Endodermal cell (in vitro differentiated cells): ENCODE measurements at regions not wholly inside any gene's neighbourhood (a gene's known extent, or its start where the extent isn't known, plus 50 kb on each side); places are given as distances from the start of the nearest gene placed in this dataset.

ENCODE experiments used
- DNase-seq: peaks from one replicate; pipeline ENCODE4 v3.0.0-alpha.2; 2017
- H3K27ac ChIP-seq: 2 replicates; pipeline ENCODE4 v1.5.1; 2013; ENCODE audit warnings: mild to moderate bottlenecking, low read depth, low read length, moderate library complexity
- H3K27me3 ChIP-seq: 2 replicates; pipeline ENCODE4 v1.6.1; 2013; ENCODE audit warnings: mild to moderate bottlenecking, low read length, moderate library complexity; ENCODE audit not compliant: insufficient read depth, control insufficient read depth, poor library complexity, severe bottlenecking
- H3K36me3 ChIP-seq: 2 replicates; pipeline ENCODE4 v1.7.0; 2013; ENCODE audit warnings: mild to moderate bottlenecking, low read length, moderate library complexity; ENCODE audit not compliant: control insufficient read depth, insufficient read depth
- H3K4me1 ChIP-seq: one replicate; pipeline ENCODE4 v1.7.0; 2013; ENCODE audit warnings: low read length; ENCODE audit not compliant: control insufficient read depth, insufficient read depth
- H3K4me3 ChIP-seq: 2 replicates; pipeline ENCODE4 v1.5.1; 2013; ENCODE audit warnings: mild to moderate bottlenecking, low read length, moderate library complexity
- H3K9ac ChIP-seq: 2 replicates; pipeline ENCODE4 v1.6.1; 2013; ENCODE audit warnings: mild to moderate bottlenecking, low read length, moderate library complexity; ENCODE audit not compliant: poor library complexity, severe bottlenecking; ENCODE audit errors: extremely low read depth
- H3K9me3 ChIP-seq: 2 replicates; pipeline ENCODE4 v1.6.1; 2013; ENCODE audit warnings: mild to moderate bottlenecking, low read length, moderate library complexity; ENCODE audit not compliant: control insufficient read depth
- H3K27ac Mint-ChIP-seq: 2 replicates; pipeline ENCODE4 v1.8.0; 2020; ENCODE audit warnings: mixed read lengths
- H3K27me3 Mint-ChIP-seq: 2 replicates; pipeline ENCODE4 v1.8.0; 2021; ENCODE audit warnings: mild to moderate bottlenecking, mixed read lengths; ENCODE audit not compliant: insufficient read depth
- H3K36me3 Mint-ChIP-seq: 2 replicates; pipeline ENCODE4 v1.8.0; 2020; ENCODE audit warnings: low read depth, mixed read lengths
- H3K4me1 Mint-ChIP-seq: 2 replicates; pipeline ENCODE4 v1.8.0; 2020; ENCODE audit warnings: mixed read lengths
- H3K4me3 Mint-ChIP-seq: 2 replicates; pipeline ENCODE4 v1.8.0; 2020; ENCODE audit warnings: mild to moderate bottlenecking, moderate library complexity, mixed read lengths
- H3K9me3 Mint-ChIP-seq: 2 replicates; pipeline ENCODE4 v1.8.0; 2020; ENCODE audit warnings: mild to moderate bottlenecking, mixed read lengths
- CTCF ChIP-seq: fragments of 200-600 bp; sonication (generic); conservative IDR thresholded peaks from 2 replicates; pipeline ENCODE4 v1.5.0; 2021; ENCODE audit warnings: antibody characterized with exemption, mild to moderate bottlenecking
- WGBS, 2 experiments: methylation state at CpG; one replicate each; pipeline versions ENCODE4 v1.1.5 to v1.1.7; 2013; ENCODE audit warnings: missing lambda C conversion rate in 2 of 2, mixed read lengths in 1 of 2; ENCODE audit not compliant: insufficient coverage in 1 of 2, insufficient read length in 1 of 2; 5-methylcytosine and 5-hydroxymethylcytosine counted together

GRCh38 chr16:64422259-64422658 is 699.6 kb downstream of the CDH11 start:
- H3K27ac ChIP-seq, result no peak overlapping the region
- no peaks in the 10 kb centered on the region for H3K4me1 Mint-ChIP-seq
- H3K36me3 ChIP-seq, result no peaks in the 10 kb centered on the region
- no peak overlapping the region for H3K4me3 Mint-ChIP-seq
- H3K9me3 ChIP-seq, result peaks cover 7% of the 10 kb centered on the region
- TF ChIP-seq CTCF, result no peak
- no peak for DNase-seq
- no peaks in the 10 kb centered on the region for H3K4me1 ChIP-seq
- H3K36me3 Mint-ChIP-seq, result peaks cover 2% of the 10 kb centered on the region
- no peak overlapping the region for H3K4me3 ChIP-seq
- H3K9me3 Mint-ChIP-seq, result peaks cover 22% of the 10 kb centered on the region
- H3K27ac Mint-ChIP-seq, result no peak overlapping the region
- no peaks in the 10 kb centered on the region for H3K27me3 ChIP-seq
- no peaks in the 10 kb centered on the region for H3K27me3 Mint-ChIP-seq
- WGBS, 2 experiments, result 77% methylated on average over 1 of the region's 1 CpG; no CpG with 5 or more reads in 1 of the 2 experiments
- no peak overlapping the region for H3K9ac ChIP-seq

GRCh38 chr16:64421515-64421914 is 700.3 kb downstream of the CDH11 start:
- peaks cover 7% of the 10 kb centered on the region for H3K9me3 ChIP-seq
- Mint-ChIP-seq H3K36me3 (peaks cover 2% of the 10 kb centered on the region), H3K4me3 (no peak overlapping the region), H3K27me3 (no peaks in the 10 kb centered on the region), H3K9me3 (peaks cover 22% of the 10 kb centered on the region), H3K27ac (no peak overlapping the region), H3K4me1 (no peaks in the 10 kb centered on the region)
- no peaks in the 10 kb centered on the region for H3K27me3 ChIP-seq
- no peaks in the 10 kb centered on the region for H3K36me3 ChIP-seq
- H3K27ac ChIP-seq, result no peak overlapping the region
- no peak overlapping the region for H3K4me3 ChIP-seq
- whole genome bisulfite sequencing, 2 experiments, result 73 to 92% methylated on average over 1 of the region's 1 CpG
- DNase-seq, result no peak
- H3K4me1 ChIP-seq, result no peaks in the 10 kb centered on the region
- TF ChIP-seq CTCF, result no peak
- H3K9ac ChIP-seq, result no peak overlapping the region

- Mint-ChIP-seq H3K27me3 (no peaks in the 10 kb centered on the region), H3K9me3 (peaks cover 22% of the 10 kb centered on the region), H3K4me1 (no peaks in the 10 kb centered on the region), H3K27ac (no peak overlapping the region), H3K4me3 (no peak overlapping the region), H3K36me3 (peaks cover 2% of the 10 kb centered on the region)
- Histone ChIP-seq H3K4me3 (no peak overlapping the region), H3K9me3 (peaks cover 7% of the 10 kb centered on the region), H3K4me1 (no peaks in the 10 kb centered on the region), H3K36me3 (no peaks in the 10 kb centered on the region), H3K27me3 (no peaks in the 10 kb centered on the region), H3K9ac (no peak overlapping the region), H3K27ac (no peak overlapping the region)
- no peak for DNase-seq
- WGBS, 2 experiments, result 96 to 100% methylated on average over 2 to 4 of the region's 4 CpGs
- no peak for TF ChIP-seq CTCF
Observed at GRCh38 chr16:64419832-64420231, 702.0 kb downstream of the CDH11 start.
